Esophagus squamous epithelium (tissue), 4 donors: ENCODE measurements at regions not wholly inside any gene's neighbourhood (a gene's known extent, or its start where the extent isn't known, plus 50 kb on each side); places are given as distances from the start of the nearest gene placed in this dataset.

ENCODE experiments used
- CTCF ChIP-seq, 6 experiments: fragments of 450-650 bp in 4 of 6; fragments of 200-600 bp in 2 of 6; sonication (generic) in 2 of 6; IDR thresholded peaks; one replicate each; pipeline ENCODE4 v1.5.1; 2016 to 2019; ENCODE audit warnings: antibody characterized with exemption in 6 of 6, mild to moderate bottlenecking in 4 of 6, moderate library complexity in 4 of 6
- POLR2A ChIP-seq, 4 donors: fragments of 450-650 bp; IDR thresholded peaks; one replicate each; pipeline ENCODE4 v1.6.1; 2017; ENCODE audit warnings: antibody characterized with exemption in 4 of 4, mild to moderate bottlenecking in 4 of 4, moderate library complexity in 3 of 4

GRCh38 chr1:119308130-119308700, 60.4 kb upstream of the HAO2 start:
- TF ChIP-seq CTCF (IDR thresholded peaks at IDR 0.05), result no peak
- TF ChIP-seq POLR2A (IDR thresholded peaks at IDR 0.05), result no peak
